ENCODE measurements at regions not wholly inside any gene's neighbourhood (a gene's known extent, or its start where the extent isn't known, plus 50 kb on each side); places are given as distances from the start of the nearest gene placed in this dataset.

- TF ChIP-seq POLR2A (IDR thresholded peaks at IDR 0.05; ENCODE audit: low read length), result no peak
- no peak for TF ChIP-seq GATA1 (IDR thresholded peaks at IDR 0.05; ENCODE audit: low read depth, low read length)
Measured at GRCh38 chr4:62135565-62136156, 935.5 kb downstream of the ADGRL3 start.

Measured in erythroblast (primary cell).